ENCODE measurements at regions not wholly inside any gene's neighbourhood (a gene's known extent, or its start where the extent isn't known, plus 50 kb on each side); places are given as distances from the start of the nearest gene placed in this dataset.

DNA sequence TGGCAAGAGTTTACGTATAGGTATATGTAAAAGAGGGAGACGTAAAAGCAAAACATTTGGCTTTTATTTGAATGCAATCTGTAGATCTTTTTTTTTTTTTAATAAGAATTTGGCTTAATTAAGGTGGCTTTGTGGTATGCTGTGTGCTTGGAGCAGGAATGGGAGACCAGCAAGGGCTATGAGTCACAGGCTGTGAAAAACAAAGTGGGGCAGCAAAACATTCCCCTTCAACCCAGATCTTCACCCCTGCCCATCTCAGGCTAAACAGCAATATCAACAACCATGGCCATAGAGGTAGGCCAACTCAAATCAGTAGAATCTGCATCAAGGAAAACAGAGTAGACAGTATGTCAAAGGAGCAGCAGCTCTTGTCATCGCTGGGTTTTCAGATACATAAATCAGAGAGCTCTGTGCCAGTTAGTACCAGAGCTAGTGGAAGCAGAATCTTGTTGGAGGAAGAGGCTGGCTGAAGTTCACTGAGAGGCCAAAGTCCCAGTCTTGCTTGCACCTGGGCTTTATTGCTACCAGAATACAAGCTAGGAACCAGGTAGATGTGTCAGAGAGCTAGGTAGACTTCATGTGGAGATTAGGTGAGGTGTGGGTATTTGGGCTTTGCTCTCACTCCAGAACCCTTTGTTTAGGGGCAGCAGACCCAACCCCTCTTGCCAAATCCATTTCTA lies 191.5 kb upstream of the FANCL start:
- Mint-ChIP-seq H3K4me1 (ENCODE audit: low read depth in 2 of 2) (peaks cover 0 to 6% of the 10 kb centered on the region in 2 donors), H3K36me3 (ENCODE audit: insufficient read depth) (no peaks in the 10 kb centered on the region), H3K27me3 (peaks cover 21 to 42% of the 10 kb centered on the region in 2 donors)

DNA sequence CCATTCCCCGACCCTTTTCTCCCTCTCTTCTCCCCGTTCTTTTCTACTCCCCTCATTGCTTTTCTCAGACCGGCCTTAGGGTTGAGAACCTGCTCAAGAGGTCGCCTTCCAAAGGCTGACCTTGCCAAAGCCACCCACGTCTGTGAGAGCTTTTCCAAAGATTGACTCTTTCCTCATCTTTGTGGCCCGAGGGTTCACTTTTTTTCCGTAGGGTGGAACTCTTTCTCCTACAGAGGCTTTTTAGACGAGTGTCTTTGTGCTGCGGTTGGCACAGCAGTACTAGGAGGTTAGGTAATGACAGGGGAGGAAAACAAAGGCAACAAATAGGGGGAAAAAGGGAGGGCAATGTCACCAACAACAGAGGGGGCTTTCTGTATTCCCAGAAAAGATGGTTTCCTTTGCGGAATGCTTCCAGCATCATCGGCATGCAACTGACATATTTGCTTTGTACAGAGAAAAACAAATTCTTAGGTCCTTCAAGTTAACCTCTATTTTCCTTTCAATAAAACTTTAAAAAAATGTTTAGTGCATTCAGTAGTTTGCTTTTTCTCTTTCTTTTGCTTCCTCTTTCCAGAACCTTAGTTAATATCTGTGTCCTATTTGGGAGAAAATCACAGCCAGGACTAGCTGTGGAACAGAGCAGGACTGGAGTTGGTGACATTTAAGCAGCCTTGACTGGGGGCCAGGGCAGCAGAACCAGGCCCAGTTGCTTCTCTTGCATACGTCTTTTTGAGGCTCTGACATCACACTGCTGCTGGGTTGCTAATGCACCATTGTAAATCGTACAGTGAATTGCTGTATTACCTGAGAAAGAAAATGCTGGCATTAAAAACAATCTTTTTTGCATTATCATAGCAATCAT lies 188.1 kb upstream of the FANCL start:
- peaks cover 36 to 51% of the 10 kb centered on the region in 2 donors for H3K27me3 Mint-ChIP-seq
- peaks cover 0 to 6% of the 10 kb centered on the region in 2 donors for H3K4me1 Mint-ChIP-seq (ENCODE audit: low read depth in 2 of 2)
- H3K36me3 Mint-ChIP-seq (ENCODE audit: insufficient read depth), result no peaks in the 10 kb centered on the region
- no peak for ATAC-seq (replicated peaks)
- H3K4me3 Mint-ChIP-seq, result peak overlapping the region; percentile 55 to 57
- H3K9me3 Mint-ChIP-seq, result peaks cover 0 to 2% of the 10 kb centered on the region in 2 donors
- H3K27ac Mint-ChIP-seq, result no peak overlapping the region
- no peak for DNase-seq

More for the DNA sequence above, 191.5 kb upstream of the FANCL start:
- H3K9me3 Mint-ChIP-seq, result peaks cover 2 to 7% of the 10 kb centered on the region in 2 donors
- ATAC-seq (replicated peaks), result no peak
- no peak overlapping the region for H3K27ac Mint-ChIP-seq
- no peak for DNase-seq
- no peak overlapping the region for H3K4me3 Mint-ChIP-seq

DNA sequence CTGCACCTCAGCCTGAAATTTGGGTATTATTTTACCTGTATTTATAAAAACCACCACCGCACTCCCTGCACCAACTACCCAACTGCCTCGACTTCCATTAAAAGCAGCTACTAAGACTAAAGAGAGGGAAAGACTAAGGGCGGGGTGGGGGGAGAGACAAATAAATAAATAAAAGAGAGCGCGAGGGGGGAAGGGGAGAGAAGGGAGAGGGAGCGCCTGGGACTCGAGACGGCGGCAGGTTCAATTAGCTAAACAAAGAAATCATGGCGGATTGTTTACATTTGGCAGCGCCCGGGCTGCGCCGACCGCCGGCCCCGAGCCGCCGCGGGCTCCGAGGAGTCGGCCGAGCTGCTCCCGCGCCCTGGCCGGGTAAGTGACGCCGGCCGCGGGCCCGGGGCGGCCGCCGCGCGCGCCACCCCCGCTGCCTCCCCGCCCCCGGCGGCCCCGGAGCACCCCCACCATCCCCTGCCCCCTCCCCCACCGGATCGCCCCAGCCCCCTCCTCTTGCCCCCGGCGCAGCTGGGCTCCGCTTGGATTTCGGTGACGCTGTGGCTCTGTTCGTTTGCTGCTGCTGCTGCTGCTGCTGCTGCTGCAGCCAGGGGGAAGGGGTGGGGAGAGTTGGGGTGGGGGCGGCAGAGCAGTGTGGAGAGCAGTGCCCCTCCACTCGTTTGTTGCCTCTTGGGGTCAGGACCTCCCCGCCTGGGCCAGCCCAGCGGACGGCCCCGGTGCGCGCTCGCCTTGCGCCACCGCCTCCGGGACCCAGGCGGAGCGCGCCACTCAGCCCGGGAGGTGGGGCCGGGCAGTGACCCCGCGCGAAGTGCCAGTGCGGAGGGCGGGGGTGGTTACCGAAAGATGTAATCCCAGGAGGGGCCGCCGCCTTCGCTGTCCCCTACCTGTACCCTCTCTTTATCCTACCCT lies 187.2 kb upstream of the FANCL start:
- no peak for DNase-seq
- no peak for ATAC-seq (replicated peaks)
- Mint-ChIP-seq H3K4me1 (ENCODE audit: low read depth in 2 of 2) (peaks cover 0 to 6% of the 10 kb centered on the region in 2 donors), H3K9me3 (peaks cover 0 to 2% of the 10 kb centered on the region in 2 donors), H3K4me3 (peak overlapping the region; percentile 55 to 57), H3K27ac (no peak overlapping the region), H3K36me3 (ENCODE audit: insufficient read depth) (no peaks in the 10 kb centered on the region), H3K27me3 (peaks cover 36 to 51% of the 10 kb centered on the region in 2 donors)

DNA sequence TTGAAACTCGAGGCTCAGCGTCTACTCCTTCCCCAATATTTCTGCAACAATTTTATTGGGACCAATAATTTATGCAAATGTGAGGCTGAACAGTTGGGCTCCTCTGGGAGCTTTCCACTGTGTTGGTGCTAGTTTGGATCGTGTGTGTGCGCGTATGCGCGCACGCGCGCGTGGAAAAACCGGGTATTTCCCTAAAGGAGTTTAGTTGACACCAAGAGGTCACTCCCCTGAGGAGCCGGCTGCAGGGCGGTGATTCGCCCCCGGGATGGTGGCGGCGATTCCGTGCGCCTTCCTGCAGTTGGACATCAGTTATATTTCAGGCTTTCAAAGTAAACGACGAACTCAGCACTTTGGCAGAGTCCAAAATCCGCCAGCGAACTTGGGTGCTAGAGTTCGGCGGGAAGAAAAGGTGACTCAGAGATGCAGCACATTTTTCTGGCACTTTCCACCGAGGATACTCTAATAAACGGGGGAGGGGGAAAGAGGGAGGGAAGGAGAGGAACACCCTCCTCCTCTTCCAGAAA lies 186.5 kb upstream of the FANCL start:
- Mint-ChIP-seq H3K9me3 (peaks cover 0 to 2% of the 10 kb centered on the region in 2 donors), H3K36me3 (ENCODE audit: insufficient read depth) (no peaks in the 10 kb centered on the region), H3K27ac (no peak overlapping the region), H3K27me3 (peaks cover 36 to 51% of the 10 kb centered on the region in 2 donors), H3K4me1 (ENCODE audit: low read depth in 2 of 2) (peaks cover 0 to 6% of the 10 kb centered on the region in 2 donors), H3K4me3 (peak overlapping the region; percentile 3 to 44)
- no peak for DNase-seq
- no peak for ATAC-seq (replicated peaks)

DNA sequence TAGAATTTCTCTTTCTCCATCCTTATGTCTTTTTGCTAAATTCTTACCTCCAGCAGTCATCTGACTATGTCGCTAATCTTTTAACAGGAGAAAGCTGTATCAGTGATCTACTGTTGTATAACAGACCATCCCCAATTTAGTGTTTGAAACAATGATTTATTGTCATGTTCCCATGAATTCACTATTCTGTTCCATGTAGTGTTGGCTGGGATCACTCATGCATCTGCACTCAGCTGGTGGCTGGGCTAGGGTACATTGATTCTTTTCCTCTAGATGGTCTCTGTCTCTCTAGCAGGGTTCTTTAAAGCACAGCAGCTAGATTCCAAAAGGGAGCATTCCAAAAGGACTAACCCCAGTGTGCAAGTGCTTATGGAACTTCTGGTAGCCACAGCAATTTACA lies 184.2 kb upstream of the FANCL start:
- H3K27ac Mint-ChIP-seq, result no peak overlapping the region
- ATAC-seq (replicated peaks) (no peak), DNase-seq (no peak)
- H3K27me3 Mint-ChIP-seq, result peaks cover 36 to 45% of the 10 kb centered on the region in 2 donors
- H3K36me3 Mint-ChIP-seq (ENCODE audit: insufficient read depth), result no peaks in the 10 kb centered on the region
- peaks cover 0 to 6% of the 10 kb centered on the region in 2 donors for H3K4me1 Mint-ChIP-seq (ENCODE audit: low read depth in 2 of 2)
- peaks cover 0 to 2% of the 10 kb centered on the region in 2 donors for H3K9me3 Mint-ChIP-seq
- H3K4me3 Mint-ChIP-seq, result no peak overlapping the region

DNA sequence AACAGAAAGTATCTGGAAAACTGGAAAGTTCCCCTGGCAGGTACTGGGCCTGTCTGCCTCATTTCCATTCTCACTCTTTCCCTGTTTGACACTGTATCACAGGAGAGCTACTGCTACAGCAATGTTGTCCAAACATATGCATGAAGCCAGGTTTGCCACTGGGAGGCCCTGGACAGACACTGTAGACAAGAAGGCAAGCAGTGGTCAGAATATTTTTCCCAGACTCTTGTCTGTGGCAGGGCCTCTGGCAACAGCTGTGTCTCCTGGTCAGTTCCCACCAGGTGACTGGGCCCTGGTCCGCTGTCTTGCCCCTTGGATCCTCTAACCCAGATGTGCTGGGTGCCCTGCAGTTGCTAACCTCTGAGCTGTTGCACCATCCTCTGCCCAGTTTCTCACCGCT lies 178.9 kb upstream of the FANCL start:
- ATAC-seq (replicated peaks), result no peak
- H3K36me3 Mint-ChIP-seq (ENCODE audit: insufficient read depth), result no peaks in the 10 kb centered on the region
- peaks cover 0 to 7% of the 10 kb centered on the region in 2 donors for H3K9me3 Mint-ChIP-seq
- H3K4me1 Mint-ChIP-seq (ENCODE audit: low read depth in 2 of 2), result no peaks in the 10 kb centered on the region
- H3K27ac Mint-ChIP-seq, result no peak overlapping the region
- DNase-seq, result no peak
- no peaks in the 10 kb centered on the region for H3K27me3 Mint-ChIP-seq
- no peak overlapping the region for H3K4me3 Mint-ChIP-seq

DNA sequence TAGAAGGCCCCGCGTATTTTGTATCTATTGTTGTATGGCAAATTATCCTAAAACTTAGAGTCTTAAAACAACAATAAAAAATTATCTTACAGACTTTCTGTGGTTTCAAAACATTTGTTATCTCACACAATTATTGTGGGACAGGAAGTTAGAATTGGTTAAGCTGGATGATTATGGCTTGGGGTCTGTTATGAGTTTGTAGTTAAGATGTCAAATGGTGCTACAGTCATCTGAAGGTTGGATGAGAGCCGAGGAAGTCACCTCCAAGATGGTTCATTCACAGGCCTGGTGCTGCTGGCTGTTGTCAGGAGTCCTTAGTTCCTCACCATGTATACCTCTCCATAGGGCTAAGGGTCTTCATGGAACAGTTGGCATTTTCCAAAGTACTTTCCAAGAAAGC lies 175.6 kb upstream of the FANCL start:
- Mint-ChIP-seq H3K9me3 (peaks cover 0 to 7% of the 10 kb centered on the region in 2 donors), H3K4me1 (ENCODE audit: low read depth in 2 of 2) (no peaks in the 10 kb centered on the region), H3K36me3 (ENCODE audit: insufficient read depth) (no peaks in the 10 kb centered on the region), H3K4me3 (no peak overlapping the region), H3K27ac (no peak overlapping the region), H3K27me3 (no peaks in the 10 kb centered on the region)
- no peak for DNase-seq
- ATAC-seq (replicated peaks), result no peak

DNA sequence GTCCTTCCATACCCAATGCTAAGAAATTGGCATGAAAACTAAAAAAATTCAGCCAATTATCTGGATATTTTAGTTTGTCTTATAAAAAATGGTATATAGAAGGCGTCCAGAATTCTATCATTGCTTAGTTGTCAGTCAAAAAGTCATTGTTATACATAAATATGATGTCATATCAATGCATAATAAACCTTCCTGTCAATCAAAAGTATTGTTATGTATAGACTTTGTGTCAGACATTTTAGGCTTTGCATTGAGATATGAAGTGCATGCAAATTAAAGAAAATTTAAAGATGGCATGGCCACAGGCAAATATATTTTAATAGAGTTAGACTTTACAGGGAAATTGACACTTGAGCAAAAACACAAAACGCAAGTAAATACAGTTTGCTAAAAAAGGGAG lies 173.4 kb upstream of the FANCL start:
- Mint-ChIP-seq H3K27ac (no peak overlapping the region), H3K4me1 (ENCODE audit: low read depth in 2 of 2) (no peaks in the 10 kb centered on the region), H3K4me3 (no peak overlapping the region), H3K9me3 (peaks cover 0 to 7% of the 10 kb centered on the region in 2 donors), H3K36me3 (ENCODE audit: insufficient read depth) (no peaks in the 10 kb centered on the region), H3K27me3 (no peaks in the 10 kb centered on the region)
- ATAC-seq (replicated peaks) (no peak), DNase-seq (no peak)

DNA sequence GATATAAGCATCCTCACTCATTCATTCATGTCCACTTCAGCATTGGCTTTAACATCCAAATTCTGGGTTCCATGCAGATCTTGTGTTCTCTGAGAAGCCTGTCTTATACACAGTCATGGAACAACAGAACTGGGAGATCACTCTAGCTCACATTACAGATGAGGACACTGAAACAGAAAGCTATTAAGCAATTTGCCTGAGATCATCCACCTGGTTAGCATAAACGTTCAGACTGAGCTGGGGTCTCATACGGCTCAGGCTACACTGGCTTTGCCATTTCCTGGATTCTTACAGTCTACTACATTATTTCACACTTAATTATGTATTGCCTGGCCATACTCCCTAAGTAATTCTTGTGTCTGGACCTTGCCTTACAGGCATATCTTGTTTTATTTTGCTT lies 169.4 kb upstream of the FANCL start:
- no peaks in the 10 kb centered on the region for H3K4me1 Mint-ChIP-seq (ENCODE audit: low read depth in 2 of 2)
- no peaks in the 10 kb centered on the region for H3K27me3 Mint-ChIP-seq
- H3K36me3 Mint-ChIP-seq (ENCODE audit: insufficient read depth), result no peaks in the 10 kb centered on the region
- H3K27ac Mint-ChIP-seq, result no peak overlapping the region
- no peak for DNase-seq
- no peaks in the 10 kb centered on the region for H3K9me3 Mint-ChIP-seq
- no peak overlapping the region for H3K4me3 Mint-ChIP-seq
- no peak for ATAC-seq (replicated peaks)

DNA sequence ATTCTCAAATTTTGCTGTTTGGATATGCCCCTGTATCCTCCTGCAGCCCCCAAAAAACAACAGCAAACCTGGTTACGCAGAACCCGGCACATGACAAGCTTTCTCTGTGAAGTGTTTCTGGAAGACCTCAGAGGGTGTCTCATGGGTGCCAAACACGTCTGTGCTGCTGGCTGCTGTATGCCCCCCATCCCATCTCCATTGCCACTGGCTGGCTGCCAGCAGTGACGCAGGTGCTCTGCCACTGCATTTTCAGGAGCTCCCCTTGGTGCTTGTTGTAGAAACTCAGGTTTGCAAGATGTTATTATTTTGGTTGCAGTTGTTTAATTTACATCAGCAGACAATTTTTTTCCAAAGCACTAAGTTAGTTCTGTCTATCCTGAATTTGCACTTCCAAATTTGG lies 166.4 kb upstream of the FANCL start:
- no peaks in the 10 kb centered on the region for H3K36me3 Mint-ChIP-seq (ENCODE audit: insufficient read depth)
- ATAC-seq (replicated peaks) (no peak), DNase-seq (no peak)
- no peaks in the 10 kb centered on the region for H3K27me3 Mint-ChIP-seq
- no peaks in the 10 kb centered on the region for H3K9me3 Mint-ChIP-seq
- no peaks in the 10 kb centered on the region for H3K4me1 Mint-ChIP-seq (ENCODE audit: low read depth in 2 of 2)
- H3K27ac Mint-ChIP-seq, result no peak overlapping the region
- H3K4me3 Mint-ChIP-seq, result no peak overlapping the region

DNA sequence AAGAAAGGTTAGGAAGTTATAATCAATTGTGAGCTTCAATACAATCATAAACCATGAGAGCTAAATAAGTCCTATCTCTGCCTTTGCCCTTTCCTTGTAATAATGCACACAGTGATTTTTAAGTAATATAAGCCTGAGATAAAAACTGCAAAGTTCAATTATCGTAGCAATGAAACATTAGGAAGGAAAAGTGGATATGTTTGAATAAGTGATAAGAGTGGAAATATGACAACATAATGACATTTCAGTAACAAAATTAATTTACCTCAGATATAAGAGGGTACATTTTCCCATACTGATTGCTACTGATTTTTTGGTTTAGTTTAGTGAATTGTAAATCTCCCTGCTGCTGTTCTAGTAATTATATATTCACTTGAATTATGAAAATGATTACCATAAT lies 164.2 kb upstream of the FANCL start:
- H3K27ac Mint-ChIP-seq, result no peak overlapping the region
- no peaks in the 10 kb centered on the region for H3K9me3 Mint-ChIP-seq
- H3K4me1 Mint-ChIP-seq (ENCODE audit: low read depth in 2 of 2), result no peaks in the 10 kb centered on the region
- H3K36me3 Mint-ChIP-seq (ENCODE audit: insufficient read depth), result no peaks in the 10 kb centered on the region
- DNase-seq, result no peak
- no peak for ATAC-seq (replicated peaks)
- no peak overlapping the region for H3K4me3 Mint-ChIP-seq
- H3K27me3 Mint-ChIP-seq, result no peaks in the 10 kb centered on the region

DNA sequence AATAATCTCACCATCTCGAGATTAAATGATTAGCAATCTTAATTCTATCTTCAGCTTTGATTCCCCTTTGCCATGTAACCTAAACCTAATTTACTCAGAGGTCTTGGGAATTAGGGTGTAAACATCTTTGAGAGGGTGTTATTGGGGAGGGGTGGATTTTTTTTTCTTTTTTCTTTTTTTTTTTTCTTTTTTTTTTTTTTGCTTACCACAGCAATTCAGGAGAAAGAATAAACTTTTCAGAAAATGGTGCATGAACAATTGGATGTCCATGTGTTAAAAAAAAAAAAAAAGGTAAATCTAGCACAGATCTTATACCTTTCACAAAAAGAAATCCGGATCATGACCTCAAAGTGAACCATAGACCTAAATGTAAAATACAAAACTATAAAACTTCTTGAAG lies 160.8 kb upstream of the FANCL start:
- Mint-ChIP-seq H3K4me3 (no peak overlapping the region), H3K36me3 (ENCODE audit: insufficient read depth) (no peaks in the 10 kb centered on the region), H3K4me1 (ENCODE audit: low read depth in 2 of 2) (no peaks in the 10 kb centered on the region), H3K27me3 (no peaks in the 10 kb centered on the region), H3K27ac (no peak overlapping the region), H3K9me3 (no peaks in the 10 kb centered on the region)
- DNase-seq, result no peak
- no peak for ATAC-seq (replicated peaks)

DNA sequence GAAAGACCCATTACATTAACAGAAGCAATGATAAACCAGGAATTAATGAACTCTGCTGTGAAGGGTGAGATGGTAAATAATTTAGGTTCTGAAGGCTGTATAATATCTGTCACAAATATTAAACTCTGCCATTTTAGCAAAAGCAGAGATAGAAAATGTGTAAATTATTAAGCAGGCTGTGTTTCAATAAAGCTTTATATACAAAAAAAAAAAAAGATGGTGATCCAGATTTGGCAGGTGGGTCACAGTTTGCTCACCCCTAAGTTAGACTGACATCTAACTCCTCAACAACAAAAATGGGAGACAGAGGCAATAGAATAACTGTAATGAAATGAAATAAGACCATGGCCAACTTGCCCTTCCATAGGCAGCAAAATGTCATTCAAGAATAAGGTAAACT lies 157.3 kb upstream of the FANCL start:
- Mint-ChIP-seq H3K36me3 (ENCODE audit: insufficient read depth) (no peaks in the 10 kb centered on the region), H3K4me1 (ENCODE audit: low read depth in 2 of 2) (no peaks in the 10 kb centered on the region), H3K4me3 (no peak overlapping the region), H3K27me3 (no peaks in the 10 kb centered on the region), H3K9me3 (peaks cover 0 to 2% of the 10 kb centered on the region in 2 donors), H3K27ac (no peak overlapping the region)
- no peak for DNase-seq
- ATAC-seq (replicated peaks), result no peak
